ENCODE measurements at regions not wholly inside any gene's neighbourhood (a gene's known extent, or its start where the extent isn't known, plus 50 kb on each side); places are given as distances from the start of the nearest gene placed in this dataset.

GRCh38 chr5:38707352-38708210 lies 138.2 kb upstream of the OSMR start:
- DNase-seq (peak; percentile 21), ATAC-seq (peak; percentile 57 to 62)
- intact Hi-C loops (cut with DNase I), result no loop called here

GRCh38 chr5:38709678-38710306 lies 136.0 kb upstream of the OSMR start:
- ATAC-seq, result no peak

DNA sequence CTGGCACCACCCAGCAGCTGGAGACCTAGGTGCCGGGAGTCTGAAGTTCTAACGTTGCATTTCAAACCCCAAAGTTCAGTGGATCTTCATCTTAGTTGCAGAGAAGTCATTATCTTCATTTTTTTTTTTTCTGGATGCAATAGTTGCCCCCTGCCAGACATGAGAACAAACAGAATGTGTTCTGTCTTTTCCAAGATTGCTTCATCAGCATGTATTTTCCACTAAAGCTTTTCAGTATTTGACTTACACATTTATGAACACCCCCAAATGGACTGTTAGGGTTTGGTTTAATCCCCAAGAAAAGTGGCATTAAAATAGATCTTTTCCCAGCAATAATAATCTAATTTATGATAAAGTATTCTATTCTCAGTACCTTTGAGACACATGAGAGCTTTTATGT lies 135.2 kb upstream of the OSMR start:
- DNase-seq (no peak), ATAC-seq (no peak)
- intact Hi-C loops (cut with DNase I), result no loop called here

More at GRCh38 chr5:38709678-38710306, 136.0 kb upstream of the OSMR start:
- intact Hi-C loops (cut with DNase I), result no loop called here
- no peak for DNase-seq

DNA sequence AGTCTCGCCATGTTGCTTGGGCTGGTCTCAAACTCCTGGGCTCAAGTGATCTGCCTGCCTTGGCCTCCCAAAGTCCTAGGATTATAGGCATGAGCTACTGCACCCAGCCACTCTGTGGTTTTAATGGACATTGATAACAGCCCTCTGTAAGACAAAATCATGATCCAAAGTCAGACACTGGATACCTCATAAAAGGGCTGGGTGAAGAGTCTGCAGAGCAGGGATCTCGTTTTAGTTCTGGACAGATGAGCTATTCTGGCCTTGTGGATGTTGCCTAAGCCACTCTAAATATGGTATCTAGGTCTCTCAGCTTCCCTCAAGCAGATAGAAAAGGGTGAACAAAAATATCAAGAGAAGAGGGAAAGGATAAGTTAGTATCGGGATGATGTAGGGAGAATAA lies 133.4 kb upstream of the OSMR start:
- ATAC-seq, result no peak
- intact Hi-C loops (cut with DNase I), result no loop called here
- DNase-seq, result no peak

DNA sequence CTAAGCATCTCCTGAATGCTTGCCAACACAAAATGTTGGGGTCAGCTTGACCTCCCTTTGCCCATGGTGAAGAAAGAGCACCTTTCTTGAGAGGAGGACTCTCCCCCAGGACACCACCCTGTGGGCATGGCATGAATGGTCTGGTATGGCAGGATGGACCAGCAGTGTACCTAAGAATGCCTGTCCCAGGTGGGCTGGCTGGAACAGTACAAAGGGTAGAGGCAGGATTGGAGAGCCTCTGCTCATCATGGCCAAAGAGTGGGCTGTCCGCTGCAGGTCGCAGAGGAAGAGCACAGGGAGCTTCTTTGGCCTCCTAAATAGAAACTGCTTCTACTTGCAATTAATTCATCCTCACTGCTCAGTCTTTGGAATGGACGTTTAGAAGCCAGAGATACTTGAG lies 131.6 kb upstream of the OSMR start:
- intact Hi-C loops (cut with DNase I), result no loop called here
- DNase-seq (no peak), ATAC-seq (no peak)

DNA sequence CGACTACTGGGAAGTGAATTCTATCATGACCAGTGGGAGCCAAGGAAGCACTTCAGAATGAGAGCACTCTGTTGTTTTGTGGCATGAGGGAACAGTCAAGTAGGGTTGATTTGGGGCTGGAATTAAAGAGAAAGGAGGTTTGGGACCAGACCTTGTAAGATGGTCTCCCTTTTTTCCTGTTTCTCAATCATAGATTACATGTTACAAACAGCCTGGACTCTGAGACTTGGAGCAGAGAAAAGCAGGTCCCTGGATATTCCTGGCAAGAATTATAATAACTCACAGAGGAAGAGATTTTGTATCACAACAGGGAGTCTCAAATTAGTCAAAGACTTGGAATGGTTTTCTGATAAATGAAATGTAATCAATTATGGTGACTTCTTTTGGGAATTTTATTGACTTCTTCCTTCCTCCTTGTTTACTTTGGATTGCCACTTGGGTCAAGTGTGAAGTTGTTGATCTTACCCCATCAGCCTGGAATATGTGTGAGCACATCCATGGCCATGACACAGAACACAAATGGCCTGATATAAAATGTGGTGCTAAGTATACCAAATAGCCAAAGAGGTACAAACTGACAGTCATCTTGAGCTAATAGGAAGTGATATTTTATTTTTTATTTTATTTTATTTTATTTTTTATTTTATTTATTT lies 131.0 kb upstream of the OSMR start:
- intact Hi-C loops (cut with DNase I), result no loop called here
- DNase-seq (no peak), ATAC-seq (peak in 1 of 2 donors; percentile 32)

- no peak for DNase-seq
- intact Hi-C loops (cut with DNase I), result no loop called here
- no peak for ATAC-seq
Observed at GRCh38 chr5:38715696-38716095, 130.1 kb upstream of the OSMR start.

DNA sequence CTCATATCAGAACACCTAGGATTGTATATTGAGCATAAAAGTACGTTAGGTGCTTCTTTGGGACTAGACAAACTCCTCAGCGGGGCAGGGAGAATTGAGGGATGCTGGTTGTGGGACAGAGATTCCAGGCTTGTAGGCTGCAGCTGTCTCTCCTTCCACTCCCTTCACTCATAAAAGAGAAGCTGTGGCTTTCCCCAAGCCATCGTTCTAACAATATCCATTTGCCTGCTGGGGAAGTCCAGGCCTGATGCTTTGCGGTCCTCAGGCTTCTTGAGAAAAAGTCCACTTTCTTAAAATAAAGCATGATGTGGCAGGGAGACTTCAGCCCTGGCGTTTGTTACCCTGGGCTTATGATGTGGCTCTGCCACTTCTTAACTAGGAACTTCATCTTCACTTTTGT lies 129.3 kb upstream of the OSMR start:
- no peak for DNase-seq
- ATAC-seq, result no peak
- intact Hi-C loops (cut with DNase I), result no loop called here

GRCh38 chr5:38718771-38719391 lies 126.9 kb upstream of the OSMR start:
- intact Hi-C loops (cut with DNase I), result no loop called here
- ATAC-seq (peak; percentile 70 to 71), DNase-seq (no peak)

- intact Hi-C loops (cut with DNase I), result no loop called here
- ATAC-seq (no peak), DNase-seq (no peak)
Observed at GRCh38 chr5:38719403-38719802, 126.4 kb upstream of the OSMR start.

DNA sequence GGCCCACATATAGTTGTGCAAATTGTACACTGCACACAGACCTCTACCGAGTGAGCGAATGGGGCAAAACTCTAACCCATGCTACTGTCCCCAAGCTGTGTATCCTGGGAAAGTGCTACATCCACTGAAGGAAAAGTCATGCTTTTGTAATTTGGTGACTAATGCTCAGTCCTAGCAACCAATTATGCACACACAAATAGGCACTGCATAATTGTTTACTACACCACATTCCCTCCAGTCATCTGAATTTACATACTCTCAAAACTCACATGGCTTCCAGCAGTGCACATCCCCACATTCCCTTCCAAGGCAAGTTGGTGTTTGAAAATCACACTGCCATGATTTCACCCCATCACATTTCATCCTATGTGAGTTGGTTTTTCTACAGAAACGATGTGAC lies 125.9 kb upstream of the OSMR start:
- intact Hi-C loops (cut with DNase I), result no loop called here
- ATAC-seq (peak in 1 of 2 donors; percentile 48), DNase-seq (no peak)

DNA sequence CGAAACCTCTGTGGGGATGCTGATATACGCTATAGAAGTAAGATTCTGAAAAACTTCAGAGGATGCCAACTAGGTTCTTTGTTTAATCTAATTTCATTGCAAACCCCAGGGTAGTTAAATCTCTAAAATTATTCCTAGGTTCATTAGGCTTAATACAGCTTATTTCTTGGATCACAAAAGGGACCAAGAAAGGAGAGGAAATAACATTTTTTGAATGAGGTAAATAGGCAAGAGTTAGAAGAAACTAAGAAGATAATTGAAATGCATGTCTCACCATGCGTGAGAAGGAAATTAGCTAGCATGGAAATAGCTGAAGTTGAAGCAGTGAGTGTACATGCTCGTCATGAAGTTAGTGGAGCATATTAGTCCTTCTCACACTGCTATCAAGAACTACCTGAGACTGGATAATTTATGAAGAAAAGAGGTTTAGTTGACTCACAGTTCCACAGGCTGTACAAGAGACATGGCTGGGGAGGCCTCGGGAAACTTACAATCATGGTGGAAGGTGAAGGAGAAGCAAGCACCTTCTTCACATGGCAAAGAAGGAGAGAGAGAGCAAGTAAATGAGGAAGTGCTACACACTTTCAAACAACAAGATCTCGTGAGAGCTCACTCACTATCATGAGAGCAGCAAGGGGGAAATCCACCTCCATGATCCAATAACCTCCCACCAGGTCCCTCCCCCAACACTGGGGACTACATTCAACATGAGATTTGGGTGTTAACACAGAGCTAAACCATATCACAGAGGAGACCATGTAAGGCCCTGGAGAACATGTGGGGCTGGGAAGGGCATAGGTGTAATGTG lies 125.1 kb upstream of the OSMR start:
- ATAC-seq, result no peak
- intact Hi-C loops (cut with DNase I), result no loop called here
- no peak for DNase-seq

GRCh38 chr5:38722918-38723317 lies 122.9 kb upstream of the OSMR start:
- no peak for ATAC-seq

GRCh38 chr5:38723426-38723825 lies 122.4 kb upstream of the OSMR start:
- intact Hi-C loops (cut with DNase I), result no loop called here
- ATAC-seq (no peak), DNase-seq (no peak)

More at GRCh38 chr5:38722918-38723317, 122.9 kb upstream of the OSMR start:
- peak; percentile 28 for DNase-seq
- intact Hi-C loops (cut with DNase I), result no loop called here

- DNase-seq (no peak), ATAC-seq (peak in 1 of 2 donors; percentile 60)
- intact Hi-C loops (cut with DNase I), result no loop called here
Observed at GRCh38 chr5:38724301-38725030, 121.3 kb upstream of the OSMR start.

DNA sequence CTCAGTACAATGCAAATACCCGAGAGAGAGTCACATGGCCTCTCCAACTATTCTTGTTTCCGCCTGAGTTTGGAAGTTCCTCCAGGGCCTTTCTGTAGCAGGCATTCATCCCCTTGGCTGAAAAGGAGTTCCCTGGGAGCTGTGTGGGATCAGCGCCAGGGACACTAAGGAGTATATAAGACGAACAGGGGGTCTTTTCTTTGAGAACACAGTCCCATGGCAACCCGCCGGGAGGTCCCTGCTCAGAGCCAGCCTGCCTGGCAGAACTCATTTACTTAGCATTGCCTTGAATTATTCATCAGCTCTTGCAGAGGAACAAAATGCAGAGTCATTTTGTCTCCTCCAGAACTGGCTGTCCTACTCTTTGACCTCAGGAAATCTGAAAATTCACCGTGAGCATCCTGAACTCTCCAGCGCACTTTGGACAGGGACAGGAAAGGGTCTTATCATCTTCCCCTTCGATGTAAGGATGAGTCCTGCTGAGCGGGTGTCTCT lies 120.4 kb upstream of the OSMR start:
- ATAC-seq (peak; percentile 12), DNase-seq (no peak)
- intact Hi-C loops (cut with DNase I), result no loop called here

DNA sequence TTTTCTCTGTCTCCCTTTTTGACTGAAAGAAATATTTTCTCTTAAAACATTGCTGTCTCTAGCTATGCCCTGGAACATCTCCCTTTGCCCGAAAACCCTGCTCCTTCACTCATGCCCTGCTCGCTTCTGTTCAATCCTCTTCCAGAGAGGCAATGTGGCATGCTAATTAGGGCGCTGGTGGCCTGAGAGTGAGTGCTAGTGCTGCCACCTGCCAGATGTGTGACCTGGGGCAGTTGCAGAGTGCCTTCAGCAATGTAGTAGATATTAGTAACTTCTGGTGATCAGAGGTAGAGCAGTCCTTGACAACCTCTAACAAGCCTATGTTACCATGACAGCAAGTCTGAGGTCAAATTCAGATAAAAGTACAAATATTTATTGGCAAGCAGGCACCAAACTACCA lies 119.5 kb upstream of the OSMR start:
- DNase-seq, result no peak
- no peak for ATAC-seq
- intact Hi-C loops (cut with DNase I), result no loop called here

- no peak for ATAC-seq
- DNase-seq, result no peak
- intact Hi-C loops (cut with DNase I), result no loop called here
Observed at GRCh38 chr5:38728029-38728428, 117.8 kb upstream of the OSMR start.

Measured in left cardiac atrium (tissue), 4 donors.